T-helper 17 cell (primary cell): ENCODE measurements at regions not wholly inside any gene's neighbourhood (a gene's known extent, or its start where the extent isn't known, plus 50 kb on each side); places are given as distances from the start of the nearest gene placed in this dataset.

Experiments
- ATAC-seq: fragments of 150-1000 bp; cut with Tn5 transposase; 2 replicates; pipeline ENCODE4 v1.10.0; 2021; ENCODE audit warnings: mild to moderate bottlenecking, moderate library complexity
- DNase-seq, 3 donors: peaks; one replicate each; pipeline versions ENCODE4 v3.0.0 to v3.0.0-alpha.2; 2020 to 2021
- H3K9me3 ChIP-seq: one replicate; pipeline ENCODE4 v1.7.0; 2013; ENCODE audit warnings: low read length, mild to moderate bottlenecking; ENCODE audit not compliant: control insufficient read depth, poor library complexity, severe bottlenecking
- H3K27ac Mint-ChIP-seq: one replicate; pipeline ENCODE4 v1.8.0; 2022; ENCODE audit warnings: mild to moderate bottlenecking, moderate library complexity, mixed read lengths
- H3K27me3 Mint-ChIP-seq: one replicate; pipeline ENCODE4 v1.8.0; 2022; ENCODE audit warnings: mixed read lengths
- H3K36me3 Mint-ChIP-seq: one replicate; pipeline ENCODE4 v1.8.0; 2022; ENCODE audit warnings: low read depth, mixed read lengths
- H3K4me1 Mint-ChIP-seq: one replicate; pipeline ENCODE4 v1.8.0; 2022; ENCODE audit warnings: mild to moderate bottlenecking, mixed read lengths
- H3K4me3 Mint-ChIP-seq: one replicate; pipeline ENCODE4 v1.8.0; 2022; ENCODE audit warnings: mild to moderate bottlenecking, moderate library complexity, mixed read lengths

DNA sequence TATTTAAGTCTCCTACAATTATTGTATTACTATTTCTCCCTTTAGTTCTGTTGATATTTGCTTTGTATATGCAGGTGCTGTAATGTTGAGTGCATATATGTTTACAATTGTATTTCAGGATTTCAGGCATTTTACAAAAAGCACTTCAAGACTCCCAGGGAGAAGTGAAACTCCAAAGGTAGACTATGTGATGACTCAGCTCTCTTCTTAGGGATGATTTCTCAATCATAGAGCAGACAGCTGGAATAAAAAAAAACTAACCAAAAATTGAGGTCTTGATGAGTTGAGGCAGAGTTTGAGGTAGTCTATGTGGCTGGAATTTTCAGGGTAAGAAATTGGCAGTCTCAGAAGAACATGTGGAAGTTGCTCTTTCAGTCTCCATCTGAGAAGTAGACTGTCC, 786.1 kb downstream of the TFAP2A start:
- no peaks in the 10 kb centered on the region for H3K9me3 ChIP-seq
- H3K4me3 Mint-ChIP-seq, result no peak overlapping the region
- H3K4me1 Mint-ChIP-seq, result no peaks in the 10 kb centered on the region
- DNase-seq (no peak), ATAC-seq (no peak)
- peaks cover 3% of the 10 kb centered on the region for H3K36me3 Mint-ChIP-seq
- H3K27me3 Mint-ChIP-seq, result no peaks in the 10 kb centered on the region
- no peak overlapping the region for H3K27ac Mint-ChIP-seq

DNA sequence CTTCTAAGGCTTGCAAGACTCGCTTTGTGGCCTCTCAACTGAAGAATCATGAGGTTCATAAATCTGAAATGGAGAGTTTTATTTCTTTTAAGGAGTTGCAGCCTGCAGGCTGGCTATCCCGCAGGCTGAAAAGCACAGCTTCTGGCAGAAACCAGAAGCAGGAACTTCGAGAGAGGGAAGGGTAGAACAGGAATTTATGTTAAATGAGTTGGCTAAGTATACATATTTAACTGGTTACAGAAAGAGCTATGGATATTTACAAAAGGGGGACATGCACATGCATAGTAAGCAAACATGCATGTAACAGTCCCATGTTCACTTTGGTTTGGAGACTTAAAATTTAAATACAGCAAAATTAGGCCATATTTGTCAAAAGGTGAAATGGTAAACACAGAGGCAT, 787.0 kb downstream of the TFAP2A start:
- H3K27me3 Mint-ChIP-seq, result no peaks in the 10 kb centered on the region
- peaks cover 3% of the 10 kb centered on the region for H3K36me3 Mint-ChIP-seq
- H3K4me3 Mint-ChIP-seq, result no peak overlapping the region
- no peaks in the 10 kb centered on the region for H3K9me3 ChIP-seq
- DNase-seq (no peak), ATAC-seq (no peak)
- H3K27ac Mint-ChIP-seq, result no peak overlapping the region
- H3K4me1 Mint-ChIP-seq, result no peaks in the 10 kb centered on the region

DNA sequence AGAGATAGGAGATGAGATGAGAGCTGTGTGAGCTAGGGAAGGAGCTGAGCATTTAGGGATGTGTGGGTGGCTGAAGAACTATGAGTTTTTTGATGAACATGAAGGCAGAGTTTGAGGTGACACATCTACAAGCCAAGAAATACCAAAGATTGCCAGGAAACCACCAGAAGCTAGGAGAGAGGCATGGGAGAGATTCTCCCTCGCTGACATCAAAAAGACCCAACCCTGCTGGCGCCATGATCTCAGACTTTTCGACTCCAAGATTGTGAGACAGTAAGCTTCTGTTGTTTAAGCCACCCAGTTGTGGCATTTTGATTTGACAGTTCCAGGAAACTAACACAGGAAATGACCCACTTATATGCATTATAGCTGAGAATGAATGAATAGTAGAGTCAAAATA, 790.9 kb downstream of the TFAP2A start:
- peak overlapping the region; percentile 1 for H3K27ac Mint-ChIP-seq
- no peak overlapping the region for H3K4me3 Mint-ChIP-seq
- DNase-seq (no peak), ATAC-seq (no peak)
- H3K9me3 ChIP-seq, result no peaks in the 10 kb centered on the region
- H3K4me1 Mint-ChIP-seq, result no peaks in the 10 kb centered on the region
- H3K36me3 Mint-ChIP-seq, result no peaks in the 10 kb centered on the region
- no peaks in the 10 kb centered on the region for H3K27me3 Mint-ChIP-seq

DNA sequence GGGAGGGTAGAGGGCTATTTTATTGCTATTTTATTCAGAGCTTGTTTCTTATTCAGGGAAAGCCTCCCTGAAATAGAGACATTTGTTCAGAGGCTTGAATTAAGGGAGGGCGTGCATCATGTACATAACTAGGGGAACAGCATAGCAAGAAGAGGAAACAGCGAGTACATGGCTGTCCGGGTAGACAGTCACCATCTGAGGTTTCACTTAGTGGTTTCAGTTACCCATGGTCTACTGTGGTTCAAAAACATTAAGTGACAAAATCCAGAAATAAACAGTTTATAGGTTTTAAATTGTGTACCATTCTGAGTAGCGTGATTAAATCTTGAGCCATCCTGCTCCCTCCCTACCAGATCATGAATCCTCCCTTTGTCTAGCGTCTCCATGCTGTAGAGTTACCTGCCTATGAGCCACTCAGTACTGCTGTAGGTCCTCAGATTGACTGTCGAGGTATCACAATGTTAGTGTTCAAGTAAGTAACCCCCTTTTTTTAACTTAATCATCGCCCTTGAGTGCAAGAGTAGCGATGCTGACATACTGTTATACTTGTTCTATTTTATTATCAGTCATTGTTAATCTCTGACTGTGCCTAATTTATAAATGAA, 791.5 kb downstream of the TFAP2A start:
- DNase-seq (no peak), ATAC-seq (no peak)
- Mint-ChIP-seq H3K27me3 (no peaks in the 10 kb centered on the region), H3K4me1 (no peaks in the 10 kb centered on the region), H3K27ac (peak overlapping the region; percentile 1), H3K4me3 (no peak overlapping the region), H3K36me3 (no peaks in the 10 kb centered on the region)
- H3K9me3 ChIP-seq, result no peaks in the 10 kb centered on the region

- Mint-ChIP-seq H3K4me3 (no peak overlapping the region), H3K27me3 (no peaks in the 10 kb centered on the region), H3K27ac (no peak overlapping the region), H3K36me3 (no peaks in the 10 kb centered on the region), H3K4me1 (no peaks in the 10 kb centered on the region)
- DNase-seq, result no peak
- ATAC-seq, result no peak
- H3K9me3 ChIP-seq, result no peaks in the 10 kb centered on the region
Measured at GRCh38 chr6:9621276-9621675, 793.6 kb downstream of the TFAP2A start.

DNA sequence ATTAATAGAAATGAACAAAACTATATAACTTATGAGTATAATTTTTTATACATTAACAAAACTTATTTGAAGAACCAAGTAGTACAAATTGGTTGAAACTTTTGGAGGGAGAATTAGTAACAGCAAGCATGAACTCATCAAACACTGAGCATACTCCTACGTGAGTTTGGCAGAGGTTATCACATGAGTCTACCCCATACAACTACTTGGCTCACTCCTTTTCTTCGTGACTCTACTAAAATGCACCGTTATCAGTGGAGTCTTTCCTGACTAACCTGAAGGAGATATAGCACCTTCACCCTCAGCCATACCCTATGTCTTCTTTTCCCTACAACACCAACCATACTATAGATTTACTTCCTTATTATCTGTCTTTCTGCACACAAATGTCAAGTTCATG, 794.2 kb downstream of the TFAP2A start:
- no peaks in the 10 kb centered on the region for H3K9me3 ChIP-seq
- DNase-seq (no peak), ATAC-seq (no peak)
- Mint-ChIP-seq H3K4me1 (no peaks in the 10 kb centered on the region), H3K36me3 (no peaks in the 10 kb centered on the region), H3K27ac (no peak overlapping the region), H3K4me3 (no peak overlapping the region), H3K27me3 (no peaks in the 10 kb centered on the region)

- H3K9me3 ChIP-seq, result no peaks in the 10 kb centered on the region
- Mint-ChIP-seq H3K27me3 (no peaks in the 10 kb centered on the region), H3K4me3 (no peak overlapping the region), H3K27ac (no peak overlapping the region), H3K36me3 (no peaks in the 10 kb centered on the region), H3K4me1 (no peaks in the 10 kb centered on the region)
- DNase-seq (no peak), ATAC-seq (no peak)
Measured at GRCh38 chr6:9620263-9620662, 794.6 kb downstream of the TFAP2A start.

DNA sequence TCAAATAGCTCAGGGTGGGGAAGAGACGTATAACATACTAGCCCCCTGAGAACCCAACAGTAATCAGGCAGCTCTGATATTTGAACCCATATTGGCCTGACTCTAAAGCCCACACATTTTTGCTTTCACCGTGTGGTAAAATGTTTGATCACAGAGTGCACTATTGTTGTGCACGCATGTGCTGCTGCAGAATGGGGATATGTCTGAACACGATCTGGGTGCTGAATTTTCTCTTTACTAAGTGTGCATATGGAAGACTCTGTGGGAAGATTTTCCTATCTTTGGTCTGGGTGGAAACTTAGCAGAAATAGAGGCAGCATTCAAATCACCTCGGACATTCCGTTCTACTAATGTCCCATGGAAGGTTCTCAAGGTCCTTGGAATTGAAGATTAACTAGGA, 800.1 kb downstream of the TFAP2A start:
- Mint-ChIP-seq H3K27ac (no peak overlapping the region), H3K4me3 (no peak overlapping the region), H3K27me3 (no peaks in the 10 kb centered on the region), H3K36me3 (no peaks in the 10 kb centered on the region), H3K4me1 (no peaks in the 10 kb centered on the region)
- no peak for ATAC-seq
- H3K9me3 ChIP-seq, result no peaks in the 10 kb centered on the region
- DNase-seq, result no peak

DNA sequence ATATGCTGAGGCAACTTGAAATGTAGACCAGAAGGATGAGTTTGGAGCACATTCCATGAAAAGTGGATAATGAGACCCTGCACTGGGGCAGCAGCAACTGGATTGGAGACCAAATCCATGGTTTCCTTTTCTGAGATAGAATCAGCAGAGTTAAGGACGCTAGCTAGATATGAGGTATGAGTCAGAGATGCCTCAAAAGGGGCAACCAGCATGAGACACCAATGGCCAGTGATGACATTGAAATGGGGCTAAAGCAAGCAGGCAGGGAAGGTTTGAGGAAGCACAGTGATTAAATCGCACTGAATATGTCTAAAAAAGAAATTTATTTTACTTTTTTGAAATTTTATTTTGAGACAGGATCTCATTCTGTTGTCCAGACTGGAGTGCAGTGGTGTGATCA, 802.4 kb downstream of the TFAP2A start:
- no peaks in the 10 kb centered on the region for H3K4me1 Mint-ChIP-seq
- DNase-seq, result no peak
- H3K27me3 Mint-ChIP-seq, result no peaks in the 10 kb centered on the region
- no peak overlapping the region for H3K27ac Mint-ChIP-seq
- no peak for ATAC-seq
- H3K4me3 Mint-ChIP-seq, result no peak overlapping the region
- no peaks in the 10 kb centered on the region for H3K9me3 ChIP-seq
- H3K36me3 Mint-ChIP-seq, result no peaks in the 10 kb centered on the region

GRCh38 chr6:9610620-9611415, 804.1 kb downstream of the TFAP2A start:
- H3K4me3 Mint-ChIP-seq, result no peak overlapping the region
- no peaks in the 10 kb centered on the region for H3K9me3 ChIP-seq
- ATAC-seq (no peak), DNase-seq (no peak)
- H3K36me3 Mint-ChIP-seq, result no peaks in the 10 kb centered on the region
- no peak overlapping the region for H3K27ac Mint-ChIP-seq
- no peaks in the 10 kb centered on the region for H3K27me3 Mint-ChIP-seq
- no peaks in the 10 kb centered on the region for H3K4me1 Mint-ChIP-seq

GRCh38 chr6:9606435-9607134, 808.3 kb downstream of the TFAP2A start:
- H3K27me3 Mint-ChIP-seq, result no peaks in the 10 kb centered on the region

DNA sequence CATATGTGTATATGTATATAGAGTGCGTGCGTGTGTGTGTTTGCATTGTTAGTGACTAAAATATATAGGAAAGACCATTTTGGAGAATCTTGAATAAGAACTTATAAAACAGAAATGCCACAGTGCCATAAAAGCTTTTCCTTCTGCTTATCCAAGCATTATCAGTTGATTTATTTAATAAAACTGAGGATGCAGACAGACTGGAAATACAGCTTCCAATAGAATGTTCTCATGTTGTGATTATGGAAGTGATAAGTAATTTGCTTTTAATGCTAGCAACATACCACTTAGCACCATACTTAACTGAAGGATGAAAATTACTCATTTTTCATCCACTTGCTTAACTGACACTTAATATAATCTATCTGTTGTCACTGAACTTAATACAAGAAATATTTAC, 820.1 kb downstream of the TFAP2A start:
- no peaks in the 10 kb centered on the region for H3K4me1 Mint-ChIP-seq
- no peaks in the 10 kb centered on the region for H3K27me3 Mint-ChIP-seq
- H3K4me3 Mint-ChIP-seq, result no peak overlapping the region
- no peaks in the 10 kb centered on the region for H3K36me3 Mint-ChIP-seq
- no peaks in the 10 kb centered on the region for H3K9me3 ChIP-seq
- DNase-seq, result no peak
- no peak overlapping the region for H3K27ac Mint-ChIP-seq
- no peak for ATAC-seq

More at GRCh38 chr6:9606435-9607134, 808.3 kb downstream of the TFAP2A start:
- ATAC-seq, result no peak
- H3K36me3 Mint-ChIP-seq, result no peaks in the 10 kb centered on the region
- no peaks in the 10 kb centered on the region for H3K9me3 ChIP-seq
- DNase-seq, result no peak
- no peak overlapping the region for H3K27ac Mint-ChIP-seq
- no peaks in the 10 kb centered on the region for H3K4me1 Mint-ChIP-seq
- H3K4me3 Mint-ChIP-seq, result no peak overlapping the region

DNA sequence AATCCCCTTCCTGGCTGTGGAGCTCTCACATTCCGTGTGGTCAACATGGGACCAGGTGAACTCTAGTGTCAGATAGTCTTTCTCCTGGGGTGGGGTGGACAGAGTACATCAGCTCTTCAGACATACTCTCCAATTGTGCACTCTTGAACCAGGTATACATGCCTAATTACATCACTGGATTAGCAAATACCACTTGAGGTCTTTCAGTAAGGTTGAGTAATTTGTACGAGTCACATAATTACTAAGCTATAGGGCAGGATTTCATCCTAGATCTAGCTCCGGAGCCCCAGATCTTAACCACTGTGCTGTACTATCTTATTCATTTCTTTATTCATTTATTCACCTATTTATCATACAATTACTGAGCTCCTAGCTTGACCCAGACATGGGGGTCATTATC, 821.3 kb downstream of the TFAP2A start:
- no peaks in the 10 kb centered on the region for H3K27me3 Mint-ChIP-seq
- H3K36me3 Mint-ChIP-seq, result no peaks in the 10 kb centered on the region
- no peaks in the 10 kb centered on the region for H3K9me3 ChIP-seq
- ATAC-seq (no peak), DNase-seq (no peak)
- H3K4me1 Mint-ChIP-seq, result no peaks in the 10 kb centered on the region
- H3K27ac Mint-ChIP-seq, result no peak overlapping the region
- H3K4me3 Mint-ChIP-seq, result no peak overlapping the region
